ENCODE measurements at regions not wholly inside any gene's neighbourhood (a gene's known extent, or its start where the extent isn't known, plus 50 kb on each side); places are given as distances from the start of the nearest gene placed in this dataset.

GRCh38 chr10:132996603-132997343 lies 54.4 kb upstream of the CFAP46 start:
- Histone ChIP-seq H3K9me2 (ENCODE audit: insufficient read depth) (no peaks in the 10 kb centered on the region), H3K4me3 (replicated peaks in 1 of 2; ENCODE audit: low read depth in 1 of 2, low read length in 2 of 2) (no peak overlapping the region), H3K27me3 (ENCODE audit: insufficient read depth, low read length) (no peaks in the 10 kb centered on the region), H3K36me3 (ENCODE audit: control insufficient read depth in 1 of 2, insufficient read depth in 2 of 2, low read length in 2 of 2) (no peaks in the 10 kb centered on the region), H3K79me2 (ENCODE audit: insufficient read depth, low read length) (no peaks in the 10 kb centered on the region), H3K27ac (ENCODE audit: low read depth, low read length) (no peak overlapping the region), H3K9me3 (ENCODE audit: control insufficient read depth in 1 of 2, insufficient read depth in 1 of 2, low read depth in 1 of 2, low read length in 2 of 2) (no peaks in the 10 kb centered on the region), H3K4me2 (ENCODE audit: low read length) (no peak overlapping the region), H2AFZ (ENCODE audit: low read depth, low read length, poor library complexity, severe bottlenecking) (no peak overlapping the region), H4K20me1 (ENCODE audit: insufficient read depth) (no peaks in the 10 kb centered on the region), H3K4me1 (ENCODE audit: control insufficient read depth in 1 of 2, insufficient read depth in 2 of 2, low read length in 2 of 2) (no peaks in the 10 kb centered on the region), H3K9ac (ENCODE audit: low read length) (no peak overlapping the region)
- ChIA-PET CTCF (no interaction called here), RAD21 (ENCODE audit: low non-redundant PET in 1 of 2, low total read pairs in 2 of 2, uncharacterized antibody in 2 of 2, unreplicated experiment in 2 of 2) (no interaction called here), POLR2A (no interaction called here)
- no TSS peak for BruUV-seq (replicated peaks)
- DNase-seq (ENCODE audit: low read depth, low spot score) (no peak), ATAC-seq (no peak)
- intact Hi-C loops (cut with micrococcal nuclease): no loop called here
- TF ChIP-seq EZH2 (IDR thresholded peaks at IDR 0.05): no peak
- no peak for TF ChIP-seq SRF (IDR thresholded peaks at IDR 0.05; ENCODE audit: low read depth)
- TF ChIP-seq ZFX (IDR thresholded peaks at IDR 0.05): no peak
- no peak for TF ChIP-seq SIN3A (IDR thresholded peaks at IDR 0.05; ENCODE audit: low read depth)

GRCh38 chr10:132995909-132996602 lies 53.7 kb upstream of the CFAP46 start:
- POLR2A ChIA-PET: no interaction called here
- intact Hi-C loops (cut with micrococcal nuclease): no loop called here
- no peak overlapping the region for H3K9ac ChIP-seq (ENCODE audit: low read length)
- CTCF ChIA-PET: no interaction called here
- H2AFZ ChIP-seq (ENCODE audit: low read depth, low read length, poor library complexity, severe bottlenecking): no peak overlapping the region
- no peaks in the 10 kb centered on the region for H3K9me3 ChIP-seq (ENCODE audit: control insufficient read depth in 1 of 2, insufficient read depth in 1 of 2, low read depth in 1 of 2, low read length in 2 of 2)
- no peak for ATAC-seq
- no peak for TF ChIP-seq RAD21 (IDR thresholded peaks at IDR 0.05; ENCODE audit: low read depth)
- TF ChIP-seq, protein P1, sequence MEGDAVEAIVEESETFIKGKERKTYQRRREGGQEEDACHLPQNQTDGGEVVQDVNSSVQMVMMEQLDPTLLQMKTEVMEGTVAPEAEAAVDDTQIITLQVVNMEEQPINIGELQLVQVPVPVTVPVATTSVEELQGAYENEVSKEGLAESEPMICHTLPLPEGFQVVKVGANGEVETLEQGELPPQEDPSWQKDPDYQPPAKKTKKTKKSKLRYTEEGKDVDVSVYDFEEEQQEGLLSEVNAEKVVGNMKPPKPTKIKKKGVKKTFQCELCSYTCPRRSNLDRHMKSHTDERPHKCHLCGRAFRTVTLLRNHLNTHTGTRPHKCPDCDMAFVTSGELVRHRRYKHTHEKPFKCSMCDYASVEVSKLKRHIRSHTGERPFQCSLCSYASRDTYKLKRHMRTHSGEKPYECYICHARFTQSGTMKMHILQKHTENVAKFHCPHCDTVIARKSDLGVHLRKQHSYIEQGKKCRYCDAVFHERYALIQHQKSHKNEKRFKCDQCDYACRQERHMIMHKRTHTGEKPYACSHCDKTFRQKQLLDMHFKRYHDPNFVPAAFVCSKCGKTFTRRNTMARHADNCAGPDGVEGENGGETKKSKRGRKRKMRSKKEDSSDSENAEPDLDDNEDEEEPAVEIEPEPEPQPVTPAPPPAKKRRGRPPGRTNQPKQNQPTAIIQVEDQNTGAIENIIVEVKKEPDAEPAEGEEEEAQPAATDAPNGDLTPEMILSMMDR (IDR thresholded peaks at IDR 0.05 in 2 of 3, conservative IDR thresholded peaks at IDR 0.05 in 1 of 3; ENCODE audit: borderline replicate concordance in 1 of 3, insufficient read depth in 1 of 3, low read depth in 2 of 3, low read length in 2 of 3): no peak
- TF ChIP-seq REST (IDR thresholded peaks at IDR 0.05; ENCODE audit: low read depth): no peak
- H3K4me1 ChIP-seq (ENCODE audit: control insufficient read depth in 1 of 2, insufficient read depth in 2 of 2, low read length in 2 of 2): no peaks in the 10 kb centered on the region
- H3K9me2 ChIP-seq (ENCODE audit: insufficient read depth): no peaks in the 10 kb centered on the region
- H4K20me1 ChIP-seq (ENCODE audit: insufficient read depth): no peaks in the 10 kb centered on the region
- no peaks in the 10 kb centered on the region for H3K36me3 ChIP-seq (ENCODE audit: control insufficient read depth in 1 of 2, insufficient read depth in 2 of 2, low read length in 2 of 2)
- DNase-seq (ENCODE audit: low read depth, low spot score): no peak
- H3K27ac ChIP-seq (ENCODE audit: low read depth, low read length): no peak overlapping the region
- no peak overlapping the region for H3K4me3 ChIP-seq (replicated peaks in 1 of 2; ENCODE audit: low read depth in 1 of 2, low read length in 2 of 2)
- no peaks in the 10 kb centered on the region for H3K27me3 ChIP-seq (ENCODE audit: insufficient read depth, low read length)
- RAD21 ChIA-PET (ENCODE audit: low non-redundant PET in 1 of 2, low total read pairs in 2 of 2, uncharacterized antibody in 2 of 2, unreplicated experiment in 2 of 2): no interaction called here
- BruUV-seq (replicated peaks): no TSS peak
- no peak overlapping the region for H3K4me2 ChIP-seq (ENCODE audit: low read length)
- H3K79me2 ChIP-seq (ENCODE audit: insufficient read depth, low read length): no peaks in the 10 kb centered on the region
